HG02678 (cell line): ENCODE measurements at regions not wholly inside any gene's neighbourhood (a gene's known extent, or its start where the extent isn't known, plus 50 kb on each side); places are given as distances from the start of the nearest gene placed in this dataset.
A peak's percentile ranks its signal among the peaks of the same experiment; 100 is the strongest.
"Not testable (repeated sequence)": the region's sequence is repeated elsewhere in the genome, so short reads cannot be mapped to it uniquely, and the experiment has no call there.

Source experiments
- ATAC-seq: cut with Tn5 transposase; IDR thresholded peaks from one replicate; pipeline ENCODE4 v1.9.1; 2021; ENCODE audit warnings: mild to moderate bottlenecking, moderate library complexity; ENCODE audit not compliant: unreplicated experiment

GRCh38 chr12:68478516-68479260 lies 132.0 kb upstream of the RAP1B start:
- ATAC-seq, result no peak

- no peak for ATAC-seq
Measured at GRCh38 chr12:68479261-68479895, 131.3 kb upstream of the RAP1B start.

- ATAC-seq, result no peak
Measured at GRCh38 chr12:68479896-68480291, 130.8 kb upstream of the RAP1B start.

- no peak for ATAC-seq
Measured at GRCh38 chr12:68480526-68480925, 130.2 kb upstream of the RAP1B start.

GRCh38 chr12:68481181-68481941 lies 129.3 kb upstream of the RAP1B start:
- peak; percentile 62 for ATAC-seq

- no peak for ATAC-seq
Measured at GRCh38 chr12:68482014-68482413, 128.7 kb upstream of the RAP1B start.

- ATAC-seq, result peak; percentile 75
Measured at GRCh38 chr12:68482660-68483059, 128.0 kb upstream of the RAP1B start.

- ATAC-seq, result no peak
Measured at GRCh38 chr12:68483592-68484383, 126.9 kb upstream of the RAP1B start.

GRCh38 chr12:68484578-68484977 lies 126.1 kb upstream of the RAP1B start:
- ATAC-seq, result not testable (repeated sequence)

- ATAC-seq, result not testable (repeated sequence)
Measured at GRCh38 chr12:68486449-68486848, 124.2 kb upstream of the RAP1B start.

GRCh38 chr12:68487721-68488309 lies 122.9 kb upstream of the RAP1B start:
- no peak for ATAC-seq

GRCh38 chr12:68489273-68489672 lies 121.4 kb upstream of the RAP1B start:
- no peak for ATAC-seq

GRCh38 chr12:68490476-68490875 lies 120.2 kb upstream of the RAP1B start:
- ATAC-seq, result no peak

GRCh38 chr12:68491204-68491960 lies 119.3 kb upstream of the RAP1B start:
- ATAC-seq, result no peak

- no peak for ATAC-seq
Measured at GRCh38 chr12:68495336-68496070, 115.2 kb upstream of the RAP1B start.

GRCh38 chr12:68497107-68497506 lies 113.6 kb upstream of the RAP1B start:
- no peak for ATAC-seq

- no peak for ATAC-seq
Measured at GRCh38 chr12:68497702-68498101, 113.0 kb upstream of the RAP1B start.

GRCh38 chr12:68498736-68499135 lies 112.0 kb upstream of the RAP1B start:
- no peak for ATAC-seq

GRCh38 chr12:68499616-68500015 lies 111.1 kb upstream of the RAP1B start:
- ATAC-seq, result no peak
